ENCODE measurements at regions not wholly inside any gene's neighbourhood (a gene's known extent, or its start where the extent isn't known, plus 50 kb on each side); places are given as distances from the start of the nearest gene placed in this dataset.

DNA sequence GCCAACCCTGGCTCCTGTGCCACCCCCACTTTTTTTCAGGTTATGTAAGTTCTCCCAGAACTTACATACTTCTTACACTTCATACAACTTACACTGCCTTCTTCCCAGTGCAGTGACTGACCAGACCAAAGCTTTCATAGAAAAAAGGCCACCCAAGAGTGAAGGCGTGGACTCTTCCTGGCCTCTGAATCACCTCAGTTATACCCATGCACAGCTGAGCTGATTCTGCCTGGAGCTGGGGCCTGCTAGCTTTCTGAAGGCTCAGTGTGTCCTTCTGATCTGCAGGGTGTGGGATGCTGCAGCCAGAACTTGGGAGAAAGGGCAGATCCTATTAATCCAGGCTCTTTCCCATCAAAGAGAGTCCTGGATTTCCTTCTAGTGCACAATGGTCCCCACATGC is 216.1 kb downstream of the TTC32 start (continued):
- TF ChIP-seq, protein P1, sequence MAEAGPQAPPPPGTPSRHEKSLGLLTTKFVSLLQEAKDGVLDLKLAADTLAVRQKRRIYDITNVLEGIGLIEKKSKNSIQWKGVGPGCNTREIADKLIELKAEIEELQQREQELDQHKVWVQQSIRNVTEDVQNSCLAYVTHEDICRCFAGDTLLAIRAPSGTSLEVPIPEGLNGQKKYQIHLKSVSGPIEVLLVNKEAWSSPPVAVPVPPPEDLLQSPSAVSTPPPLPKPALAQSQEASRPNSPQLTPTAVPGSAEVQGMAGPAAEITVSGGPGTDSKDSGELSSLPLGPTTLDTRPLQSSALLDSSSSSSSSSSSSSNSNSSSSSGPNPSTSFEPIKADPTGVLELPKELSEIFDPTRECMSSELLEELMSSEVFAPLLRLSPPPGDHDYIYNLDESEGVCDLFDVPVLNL (IDR thresholded peaks at IDR 0.05; ENCODE audit: low read depth, low read length): no peak
- TF ChIP-seq ZBED1 (IDR thresholded peaks at IDR 0.05; ENCODE audit: borderline replicate concordance): no peak
- TF ChIP-seq ZNF622 (IDR thresholded peaks at IDR 0.05): no peak
- no peak for TF ChIP-seq MTA2 (IDR thresholded peaks at IDR 0.05; ENCODE audit: low read depth)
- TF ChIP-seq BMI1 (IDR thresholded peaks at IDR 0.05; ENCODE audit: borderline replicate concordance): no peak
- TF ChIP-seq TCF7 (IDR thresholded peaks at IDR 0.05; ENCODE audit: borderline replicate concordance): no peak
- no peak for TF ChIP-seq SIX5 (IDR thresholded peaks at IDR 0.05; ENCODE audit: low read depth, low read length, severe bottlenecking)
- no peak for TF ChIP-seq FOS (IDR thresholded peaks at IDR 0.05; ENCODE audit: borderline replicate concordance, extremely low read depth, insufficient read length)
- TF ChIP-seq, protein P2, sequence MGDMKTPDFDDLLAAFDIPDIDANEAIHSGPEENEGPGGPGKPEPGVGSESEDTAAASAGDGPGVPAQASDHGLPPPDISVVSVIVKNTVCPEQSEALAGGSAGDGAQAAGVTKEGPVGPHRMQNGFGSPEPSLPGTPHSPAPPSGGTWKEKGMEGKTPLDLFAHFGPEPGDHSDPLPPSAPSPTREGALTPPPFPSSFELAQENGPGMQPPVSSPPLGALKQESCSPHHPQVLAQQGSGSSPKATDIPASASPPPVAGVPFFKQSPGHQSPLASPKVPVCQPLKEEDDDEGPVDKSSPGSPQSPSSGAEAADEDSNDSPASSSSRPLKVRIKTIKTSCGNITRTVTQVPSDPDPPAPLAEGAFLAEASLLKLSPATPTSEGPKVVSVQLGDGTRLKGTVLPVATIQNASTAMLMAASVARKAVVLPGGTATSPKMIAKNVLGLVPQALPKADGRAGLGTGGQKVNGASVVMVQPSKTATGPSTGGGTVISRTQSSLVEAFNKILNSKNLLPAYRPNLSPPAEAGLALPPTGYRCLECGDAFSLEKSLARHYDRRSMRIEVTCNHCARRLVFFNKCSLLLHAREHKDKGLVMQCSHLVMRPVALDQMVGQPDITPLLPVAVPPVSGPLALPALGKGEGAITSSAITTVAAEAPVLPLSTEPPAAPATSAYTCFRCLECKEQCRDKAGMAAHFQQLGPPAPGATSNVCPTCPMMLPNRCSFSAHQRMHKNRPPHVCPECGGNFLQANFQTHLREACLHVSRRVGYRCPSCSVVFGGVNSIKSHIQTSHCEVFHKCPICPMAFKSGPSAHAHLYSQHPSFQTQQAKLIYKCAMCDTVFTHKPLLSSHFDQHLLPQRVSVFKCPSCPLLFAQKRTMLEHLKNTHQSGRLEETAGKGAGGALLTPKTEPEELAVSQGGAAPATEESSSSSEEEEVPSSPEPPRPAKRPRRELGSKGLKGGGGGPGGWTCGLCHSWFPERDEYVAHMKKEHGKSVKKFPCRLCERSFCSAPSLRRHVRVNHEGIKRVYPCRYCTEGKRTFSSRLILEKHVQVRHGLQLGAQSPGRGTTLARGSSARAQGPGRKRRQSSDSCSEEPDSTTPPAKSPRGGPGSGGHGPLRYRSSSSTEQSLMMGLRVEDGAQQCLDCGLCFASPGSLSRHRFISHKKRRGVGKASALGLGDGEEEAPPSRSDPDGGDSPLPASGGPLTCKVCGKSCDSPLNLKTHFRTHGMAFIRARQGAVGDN (IDR thresholded peaks at IDR 0.05): no peak

DNA sequence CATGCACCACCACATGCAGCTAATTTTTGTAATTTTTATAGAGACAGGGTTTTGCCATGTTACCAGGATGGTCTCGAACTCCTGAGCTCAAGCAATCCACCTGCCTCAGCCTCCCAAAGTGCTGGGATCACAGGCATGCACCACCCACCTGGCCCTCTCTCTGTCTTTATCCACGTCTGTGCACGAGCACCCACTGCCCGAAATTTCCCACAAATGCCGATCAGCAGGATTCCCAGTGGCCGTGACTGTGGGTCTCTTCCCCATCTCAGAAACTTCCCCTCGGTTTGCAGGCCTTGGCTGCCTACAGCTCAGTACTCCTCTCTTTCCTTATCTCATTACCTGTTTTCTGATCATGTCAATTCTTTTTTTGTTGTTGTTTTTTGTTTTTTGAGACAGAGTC is 217.3 kb downstream of the TTC32 start:
- H3K27me3 ChIP-seq (replicated peaks in 1 of 2; ENCODE audit: control insufficient read depth in 2 of 2, insufficient read depth in 2 of 2, low read length in 1 of 2): peaks cover 0 to 3% of the 10 kb centered on the region in 2 experiments; a peak in 1 of 4 replicates
- no TSS peak for BruUV-seq (replicated peaks)
- H3K4me3 ChIP-seq: no peak overlapping the region
- no peaks in the 10 kb centered on the region for H3K79me2 ChIP-seq (ENCODE audit: control insufficient read depth, insufficient read depth, low read length)
- no peaks in the 10 kb centered on the region for H4K20me1 ChIP-seq (ENCODE audit: control insufficient read depth, insufficient read depth)
- no peak overlapping the region for H3K4me2 ChIP-seq (ENCODE audit: control insufficient read depth, insufficient read depth)
- SMC1A ChIA-PET (ENCODE audit: uncharacterized antibody, unreplicated experiment): no interaction called here
- H3K9ac ChIP-seq (ENCODE audit: control insufficient read depth, insufficient read depth, low read length): no peak overlapping the region
- H3K4me1 ChIP-seq (ENCODE audit: control insufficient read depth, insufficient read depth, low read length): no peaks in the 10 kb centered on the region
- DNase-seq (ENCODE audit: low read depth, low spot score) (no peak), FAIRE-seq (no peak), ATAC-seq (no peak)
- no peak overlapping the region for H2AFZ ChIP-seq (ENCODE audit: control insufficient read depth, low read depth, low read length)
- RAD21 ChIA-PET (ENCODE audit: unreplicated experiment): no interaction called here
- POLR2A ChIA-PET: no interaction called here
- intact Hi-C loops (cut with micrococcal nuclease; ENCODE audit: unreplicated experiment) (no loop called here), in situ Hi-C loops (cut with MboI) (no loop called here)
- H3K9me3 ChIP-seq (replicated peaks; ENCODE audit: control insufficient read depth, insufficient read depth, low read length): no peaks in the 10 kb centered on the region
- CTCF ChIA-PET: interaction anchor here (0.7 kb wide), 1 partner anchor 21 kb away, joined by 4 read pairs; no protein-coding TSS in a partner anchor
- no peak overlapping the region for H3K27ac ChIP-seq (ENCODE audit: control insufficient read depth, insufficient read depth)
- H3K36me3 ChIP-seq (ENCODE audit: control insufficient read depth in 2 of 2, insufficient read depth in 2 of 2, low read length in 1 of 2): no peaks in the 10 kb centered on the region
- WGBS (ENCODE audit: insufficient coverage, insufficient replicate concordance, low lambda C conversion rate, missing lambda C conversion rate): 44% methylated on average over 7 of the region's 7 CpGs
- TF ChIP-seq SREBF1 (IDR thresholded peaks at IDR 0.05; ENCODE audit: low read length): no peak
- no peak for TF ChIP-seq PAX5 (IDR thresholded peaks at IDR 0.05; ENCODE audit: borderline replicate concordance, low read depth, low read length)
- no peak for TF ChIP-seq PAX8 (IDR thresholded peaks at IDR 0.05)
- TF ChIP-seq, protein P3, sequence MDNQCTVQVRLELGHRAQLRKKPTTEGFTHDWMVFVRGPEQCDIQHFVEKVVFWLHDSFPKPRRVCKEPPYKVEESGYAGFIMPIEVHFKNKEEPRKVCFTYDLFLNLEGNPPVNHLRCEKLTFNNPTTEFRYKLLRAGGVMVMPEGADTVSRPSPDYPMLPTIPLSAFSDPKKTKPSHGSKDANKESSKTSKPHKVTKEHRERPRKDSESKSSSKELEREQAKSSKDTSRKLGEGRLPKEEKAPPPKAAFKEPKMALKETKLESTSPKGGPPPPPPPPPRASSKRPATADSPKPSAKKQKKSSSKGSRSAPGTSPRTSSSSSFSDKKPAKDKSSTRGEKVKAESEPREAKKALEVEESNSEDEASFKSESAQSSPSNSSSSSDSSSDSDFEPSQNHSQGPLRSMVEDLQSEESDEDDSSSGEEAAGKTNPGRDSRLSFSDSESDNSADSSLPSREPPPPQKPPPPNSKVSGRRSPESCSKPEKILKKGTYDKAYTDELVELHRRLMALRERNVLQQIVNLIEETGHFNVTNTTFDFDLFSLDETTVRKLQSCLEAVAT (IDR thresholded peaks at IDR 0.05): no peak
- TF ChIP-seq, protein P4, sequence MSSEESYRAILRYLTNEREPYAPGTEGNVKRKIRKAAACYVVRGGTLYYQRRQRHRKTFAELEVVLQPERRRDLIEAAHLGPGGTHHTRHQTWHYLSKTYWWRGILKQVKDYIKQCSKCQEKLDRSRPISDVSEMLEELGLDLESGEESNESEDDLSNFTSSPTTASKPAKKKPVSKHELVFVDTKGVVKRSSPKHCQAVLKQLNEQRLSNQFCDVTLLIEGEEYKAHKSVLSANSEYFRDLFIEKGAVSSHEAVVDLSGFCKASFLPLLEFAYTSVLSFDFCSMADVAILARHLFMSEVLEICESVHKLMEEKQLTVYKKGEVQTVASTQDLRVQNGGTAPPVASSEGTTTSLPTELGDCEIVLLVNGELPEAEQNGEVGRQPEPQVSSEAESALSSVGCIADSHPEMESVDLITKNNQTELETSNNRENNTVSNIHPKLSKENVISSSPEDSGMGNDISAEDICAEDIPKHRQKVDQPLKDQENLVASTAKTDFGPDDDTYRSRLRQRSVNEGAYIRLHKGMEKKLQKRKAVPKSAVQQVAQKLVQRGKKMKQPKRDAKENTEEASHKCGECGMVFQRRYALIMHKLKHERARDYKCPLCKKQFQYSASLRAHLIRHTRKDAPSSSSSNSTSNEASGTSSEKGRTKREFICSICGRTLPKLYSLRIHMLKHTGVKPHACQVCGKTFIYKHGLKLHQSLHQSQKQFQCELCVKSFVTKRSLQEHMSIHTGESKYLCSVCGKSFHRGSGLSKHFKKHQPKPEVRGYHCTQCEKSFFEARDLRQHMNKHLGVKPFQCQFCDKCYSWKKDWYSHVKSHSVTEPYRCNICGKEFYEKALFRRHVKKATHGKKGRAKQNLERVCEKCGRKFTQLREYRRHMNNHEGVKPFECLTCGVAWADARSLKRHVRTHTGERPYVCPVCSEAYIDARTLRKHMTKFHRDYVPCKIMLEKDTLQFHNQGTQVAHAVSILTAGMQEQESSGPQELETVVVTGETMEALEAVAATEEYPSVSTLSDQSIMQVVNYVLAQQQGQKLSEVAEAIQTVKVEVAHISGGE (CRISPR knock-in tag; IDR thresholded peaks at IDR 0.05): no peak
- no peak for TF ChIP-seq FOXM1 (IDR thresholded peaks at IDR 0.05; ENCODE audit: low read depth, low read length)

All from GM12878 (cell line).